MM.1S (cell line): ENCODE measurements at regions not wholly inside any gene's neighbourhood (a gene's known extent, or its start where the extent isn't known, plus 50 kb on each side); places are given as distances from the start of the nearest gene placed in this dataset.

Source experiments
- DNase-seq: peaks from one replicate; pipeline ENCODE4 v3.0.0-alpha.2; 2015
- H2AFZ ChIP-seq: fragments of 300-600 bp; sonication (generic); 2 replicates; pipeline ENCODE4 v1.6.0; 2016; ENCODE audit warnings: antibody characterized with exemption, low read length
- H3F3A ChIP-seq: fragments of 300-600 bp; sonication (generic); 2 replicates; pipeline ENCODE4 v1.6.1; 2016; ENCODE audit warnings: mild to moderate bottlenecking, antibody characterized with exemption, low read length, moderate library complexity, mixed read lengths; ENCODE audit not compliant: insufficient read depth
- H3K27ac ChIP-seq: fragments of 300-600 bp; sonication (generic); 2 replicates; pipeline ENCODE4 v1.5.1; 2016; ENCODE audit warnings: mild to moderate bottlenecking, low read length
- H3K27me3 ChIP-seq: fragments of 300-600 bp; sonication (generic); replicated peaks from 2 replicates; pipeline ENCODE4 v1.6.0; 2016; ENCODE audit warnings: low read length; ENCODE audit not compliant: insufficient read depth
- H3K36me3 ChIP-seq: fragments of 300-600 bp; sonication (generic); replicated peaks from 2 replicates; pipeline ENCODE4 v1.6.1; 2016; ENCODE audit warnings: mild to moderate bottlenecking, low read length, mixed read lengths; ENCODE audit not compliant: insufficient read depth
- H3K4me1 ChIP-seq: fragments of 300-600 bp; sonication (generic); 2 replicates; pipeline ENCODE4 v1.6.1; 2016; ENCODE audit warnings: low read length, mixed read lengths
- H3K4me2 ChIP-seq: fragments of 300-600 bp; sonication (generic); 2 replicates; pipeline ENCODE4 v1.6.0; 2016; ENCODE audit warnings: low read depth, low read length
- H3K4me3 ChIP-seq: fragments of 300-600 bp; sonication (generic); 2 replicates; pipeline ENCODE4 v1.5.1; 2016; ENCODE audit warnings: low read length, mixed read lengths
- H3K79me2 ChIP-seq: fragments of 300-600 bp; sonication (generic); 2 replicates; pipeline ENCODE4 v1.6.1; 2016; ENCODE audit warnings: mixed run types, low read length, mixed read lengths
- H3K9ac ChIP-seq: fragments of 300-600 bp; sonication (generic); 2 replicates; pipeline ENCODE4 v1.6.1; 2016; ENCODE audit warnings: low read length, mixed read lengths
- H3K9me2 ChIP-seq: fragments of 300-600 bp; sonication (generic); replicated peaks from 2 replicates; pipeline ENCODE4 v1.6.1; 2016; ENCODE audit warnings: mild to moderate bottlenecking, low read length, mixed read lengths; ENCODE audit not compliant: insufficient read depth
- H3K9me3 ChIP-seq: fragments of 300-600 bp; sonication (generic); replicated peaks from 2 replicates; pipeline ENCODE4 v1.6.1; 2016; ENCODE audit warnings: mild to moderate bottlenecking, low read length, mixed read lengths; ENCODE audit not compliant: insufficient read depth
- H4K20me1 ChIP-seq: fragments of 300-600 bp; sonication (generic); 2 replicates; pipeline ENCODE4 v1.6.1; 2016; ENCODE audit warnings: mild to moderate bottlenecking, low read length, moderate library complexity, mixed read lengths; ENCODE audit not compliant: insufficient read depth
- EZH2 ChIP-seq: fragments of 300-600 bp; sonication (generic); optimal IDR thresholded peaks from 2 replicates; pipeline ENCODE3; 2017; ENCODE audit warnings: low read depth, mild to moderate bottlenecking, antibody characterized with exemption, low read length, mixed read lengths
- EZH2phosphoT487 ChIP-seq: fragments of 300-600 bp; sonication (generic); IDR thresholded peaks from 2 replicates; pipeline ENCODE4 v1.6.1; 2018; ENCODE audit warnings: antibody characterized with exemption, low read length
- TF ChIP-seq, protein P1 (sequence below): fragments of 300-600 bp; sonication (generic); IDR thresholded peaks from 2 replicates; pipeline ENCODE4 v1.5.1; 2016; ENCODE audit warnings: antibody characterized with exemption, low read length, mixed read lengths

DNA sequence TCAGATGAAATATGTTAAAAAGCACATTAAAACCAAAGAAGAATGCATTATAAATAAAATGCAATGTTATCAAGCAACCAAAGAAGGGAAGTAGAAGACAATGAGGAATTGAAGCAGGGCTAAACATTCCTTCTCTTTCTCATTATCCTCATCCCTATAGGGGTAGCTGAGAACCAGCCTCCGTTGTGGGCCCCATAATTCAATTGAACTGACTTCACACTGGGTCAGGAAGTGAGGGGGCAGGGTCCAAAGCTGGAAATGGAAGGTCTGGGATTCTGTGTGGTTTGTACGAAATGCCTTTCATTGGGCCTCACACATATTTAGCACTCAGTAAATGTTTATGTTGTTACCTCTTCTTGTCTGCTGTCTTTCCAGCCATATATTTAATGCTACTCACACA is 220.4 kb upstream of the CD180 start:
- H3K4me2 ChIP-seq, result no peak overlapping the region
- H3K27ac ChIP-seq, result no peak overlapping the region
- no peak overlapping the region for H2AFZ ChIP-seq

DNA sequence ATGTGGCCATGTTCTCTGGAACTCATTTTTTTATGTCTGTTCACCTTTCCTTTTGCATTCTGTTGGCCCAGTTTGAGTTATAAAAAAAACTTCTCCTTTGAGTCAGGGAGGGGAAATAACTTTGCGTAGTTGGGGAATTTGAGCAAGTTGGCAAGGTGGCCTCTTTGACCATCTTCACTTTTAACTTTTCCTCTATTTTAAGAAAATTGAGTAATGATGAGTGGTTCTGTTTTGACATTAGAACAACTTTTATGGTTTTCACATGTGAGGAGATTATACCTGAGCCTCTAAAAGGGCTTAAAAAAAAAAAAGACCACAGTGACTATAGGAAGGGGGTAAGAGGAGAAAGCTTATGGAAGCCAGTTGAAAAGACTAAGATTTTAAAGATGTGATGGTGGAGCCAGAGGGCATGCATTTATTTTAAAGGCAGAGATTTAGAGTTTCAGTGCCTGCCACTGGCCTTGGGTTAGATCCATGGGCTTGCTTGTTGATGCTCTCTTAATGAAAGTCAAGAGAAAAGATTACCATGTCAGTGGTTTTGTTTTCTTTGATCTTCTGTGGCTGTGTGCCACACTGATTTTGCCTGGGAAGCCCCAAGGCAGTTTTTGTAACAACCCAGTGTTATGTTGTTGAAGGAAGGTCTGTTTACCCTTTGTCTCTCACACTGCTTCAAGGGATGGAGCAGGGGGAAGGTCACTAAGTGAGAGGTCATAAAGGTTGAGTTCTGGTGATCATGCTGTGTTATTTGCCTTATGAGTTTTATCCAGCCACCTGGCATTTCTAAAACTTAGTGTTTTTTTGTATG is 219.7 kb upstream of the CD180 start:
- H3K36me3 ChIP-seq, result no peaks in the 10 kb centered on the region
- H3K9ac ChIP-seq, result no peak overlapping the region
- no peak for TF ChIP-seq EZH2phosphoT487
- TF ChIP-seq, protein P1, sequence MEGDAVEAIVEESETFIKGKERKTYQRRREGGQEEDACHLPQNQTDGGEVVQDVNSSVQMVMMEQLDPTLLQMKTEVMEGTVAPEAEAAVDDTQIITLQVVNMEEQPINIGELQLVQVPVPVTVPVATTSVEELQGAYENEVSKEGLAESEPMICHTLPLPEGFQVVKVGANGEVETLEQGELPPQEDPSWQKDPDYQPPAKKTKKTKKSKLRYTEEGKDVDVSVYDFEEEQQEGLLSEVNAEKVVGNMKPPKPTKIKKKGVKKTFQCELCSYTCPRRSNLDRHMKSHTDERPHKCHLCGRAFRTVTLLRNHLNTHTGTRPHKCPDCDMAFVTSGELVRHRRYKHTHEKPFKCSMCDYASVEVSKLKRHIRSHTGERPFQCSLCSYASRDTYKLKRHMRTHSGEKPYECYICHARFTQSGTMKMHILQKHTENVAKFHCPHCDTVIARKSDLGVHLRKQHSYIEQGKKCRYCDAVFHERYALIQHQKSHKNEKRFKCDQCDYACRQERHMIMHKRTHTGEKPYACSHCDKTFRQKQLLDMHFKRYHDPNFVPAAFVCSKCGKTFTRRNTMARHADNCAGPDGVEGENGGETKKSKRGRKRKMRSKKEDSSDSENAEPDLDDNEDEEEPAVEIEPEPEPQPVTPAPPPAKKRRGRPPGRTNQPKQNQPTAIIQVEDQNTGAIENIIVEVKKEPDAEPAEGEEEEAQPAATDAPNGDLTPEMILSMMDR, result no peak
- TF ChIP-seq EZH2, result no peak
- H2AFZ ChIP-seq, result no peak overlapping the region
- no peak overlapping the region for H3K4me3 ChIP-seq
- H3K4me1 ChIP-seq, result no peaks in the 10 kb centered on the region
- H3K27ac ChIP-seq, result no peak overlapping the region
- DNase-seq, result peak; percentile 66
- H3K9me3 ChIP-seq, result no peaks in the 10 kb centered on the region
- H3K9me2 ChIP-seq, result no peaks in the 10 kb centered on the region
- no peak overlapping the region for H3K4me2 ChIP-seq
- H3F3A ChIP-seq, result no peaks in the 10 kb centered on the region
- no peaks in the 10 kb centered on the region for H3K79me2 ChIP-seq
- H3K27me3 ChIP-seq, result no peaks in the 10 kb centered on the region
- no peaks in the 10 kb centered on the region for H4K20me1 ChIP-seq

More for the DNA sequence above, 220.4 kb upstream of the CD180 start:
- H3K9me3 ChIP-seq, result no peaks in the 10 kb centered on the region
- H3K79me2 ChIP-seq, result no peaks in the 10 kb centered on the region
- no peak for DNase-seq
- TF ChIP-seq EZH2phosphoT487 (no peak), EZH2 (no peak)
- TF ChIP-seq, protein P1, result no peak
- H3K27me3 ChIP-seq, result no peaks in the 10 kb centered on the region
- H3K4me3 ChIP-seq, result no peak overlapping the region
- no peaks in the 10 kb centered on the region for H4K20me1 ChIP-seq
- H3F3A ChIP-seq, result no peaks in the 10 kb centered on the region
- no peaks in the 10 kb centered on the region for H3K4me1 ChIP-seq
- H3K9me2 ChIP-seq, result no peaks in the 10 kb centered on the region
- no peak overlapping the region for H3K9ac ChIP-seq
- no peaks in the 10 kb centered on the region for H3K36me3 ChIP-seq

- Histone ChIP-seq H3K36me3 (no peaks in the 10 kb centered on the region), H3K4me3 (no peak overlapping the region), H3K9ac (no peak overlapping the region), H3K9me2 (no peaks in the 10 kb centered on the region), H3K27ac (no peak overlapping the region), H3K4me2 (no peak overlapping the region), H3K79me2 (no peaks in the 10 kb centered on the region), H3K4me1 (no peaks in the 10 kb centered on the region), H2AFZ (no peak overlapping the region), H4K20me1 (no peaks in the 10 kb centered on the region), H3K27me3 (no peaks in the 10 kb centered on the region), H3K9me3 (no peaks in the 10 kb centered on the region), H3F3A (no peaks in the 10 kb centered on the region)
- no peak for DNase-seq
- TF ChIP-seq, protein P1, result no peak
- TF ChIP-seq EZH2phosphoT487, result no peak
- no peak for TF ChIP-seq EZH2
These were observed 218.1 kb upstream of the CD180 start for GRCh38 chr5:67414712-67415111.
